Prostate gland (tissue), 2 donors: ENCODE measurements at regions not wholly inside any gene's neighbourhood (a gene's known extent, or its start where the extent isn't known, plus 50 kb on each side); places are given as distances from the start of the nearest gene placed in this dataset.

Experiments used
- POLR2AphosphoS5 ChIP-seq: sonication (generic); formaldehyde crosslinking; IDR thresholded peaks from one replicate; pipeline ENCODE4 v1.6.1; 2017; ENCODE audit warnings: antibody characterized with exemption
- TF ChIP-seq, protein P1 (sequence below), 4 experiments: fragments of 200-600 bp in 2 of 4; fragments of 450-650 bp in 2 of 4; sonication (generic) in 2 of 4; IDR thresholded peaks; 1 replicate in 3 of 4; 2 replicates in 1 of 4; pipeline ENCODE4 v1.5.1; 2016 to 2019; ENCODE audit warnings: antibody characterized with exemption in 4 of 4, mild to moderate bottlenecking in 2 of 4, moderate library complexity in 2 of 4

DNA sequence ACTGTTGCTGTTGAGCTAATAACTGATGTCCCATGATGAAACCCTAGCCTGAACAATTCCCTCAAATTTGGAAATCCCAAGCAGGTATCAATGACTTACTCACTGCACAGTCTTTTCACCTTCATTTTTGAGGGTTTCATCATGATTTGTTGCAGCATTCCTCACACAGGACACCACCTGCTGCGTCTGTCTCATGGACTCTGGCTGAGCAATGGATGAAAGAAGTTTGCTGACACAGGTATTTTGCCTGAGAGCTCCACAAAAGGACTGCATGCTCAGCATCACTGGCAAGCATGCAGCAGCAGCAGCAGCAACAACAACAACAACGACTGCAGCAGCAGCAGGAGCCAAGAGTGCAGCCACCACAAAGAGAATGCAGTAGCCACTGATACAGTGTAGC lies 955.4 kb upstream of the AMELY start:
- no peak for TF ChIP-seq POLR2AphosphoS5
- TF ChIP-seq, protein P1, sequence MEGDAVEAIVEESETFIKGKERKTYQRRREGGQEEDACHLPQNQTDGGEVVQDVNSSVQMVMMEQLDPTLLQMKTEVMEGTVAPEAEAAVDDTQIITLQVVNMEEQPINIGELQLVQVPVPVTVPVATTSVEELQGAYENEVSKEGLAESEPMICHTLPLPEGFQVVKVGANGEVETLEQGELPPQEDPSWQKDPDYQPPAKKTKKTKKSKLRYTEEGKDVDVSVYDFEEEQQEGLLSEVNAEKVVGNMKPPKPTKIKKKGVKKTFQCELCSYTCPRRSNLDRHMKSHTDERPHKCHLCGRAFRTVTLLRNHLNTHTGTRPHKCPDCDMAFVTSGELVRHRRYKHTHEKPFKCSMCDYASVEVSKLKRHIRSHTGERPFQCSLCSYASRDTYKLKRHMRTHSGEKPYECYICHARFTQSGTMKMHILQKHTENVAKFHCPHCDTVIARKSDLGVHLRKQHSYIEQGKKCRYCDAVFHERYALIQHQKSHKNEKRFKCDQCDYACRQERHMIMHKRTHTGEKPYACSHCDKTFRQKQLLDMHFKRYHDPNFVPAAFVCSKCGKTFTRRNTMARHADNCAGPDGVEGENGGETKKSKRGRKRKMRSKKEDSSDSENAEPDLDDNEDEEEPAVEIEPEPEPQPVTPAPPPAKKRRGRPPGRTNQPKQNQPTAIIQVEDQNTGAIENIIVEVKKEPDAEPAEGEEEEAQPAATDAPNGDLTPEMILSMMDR (IDR thresholded peaks at IDR 0.05): no peak
